ENCODE measurements at regions not wholly inside any gene's neighbourhood (a gene's known extent, or its start where the extent isn't known, plus 50 kb on each side); places are given as distances from the start of the nearest gene placed in this dataset.

DNA sequence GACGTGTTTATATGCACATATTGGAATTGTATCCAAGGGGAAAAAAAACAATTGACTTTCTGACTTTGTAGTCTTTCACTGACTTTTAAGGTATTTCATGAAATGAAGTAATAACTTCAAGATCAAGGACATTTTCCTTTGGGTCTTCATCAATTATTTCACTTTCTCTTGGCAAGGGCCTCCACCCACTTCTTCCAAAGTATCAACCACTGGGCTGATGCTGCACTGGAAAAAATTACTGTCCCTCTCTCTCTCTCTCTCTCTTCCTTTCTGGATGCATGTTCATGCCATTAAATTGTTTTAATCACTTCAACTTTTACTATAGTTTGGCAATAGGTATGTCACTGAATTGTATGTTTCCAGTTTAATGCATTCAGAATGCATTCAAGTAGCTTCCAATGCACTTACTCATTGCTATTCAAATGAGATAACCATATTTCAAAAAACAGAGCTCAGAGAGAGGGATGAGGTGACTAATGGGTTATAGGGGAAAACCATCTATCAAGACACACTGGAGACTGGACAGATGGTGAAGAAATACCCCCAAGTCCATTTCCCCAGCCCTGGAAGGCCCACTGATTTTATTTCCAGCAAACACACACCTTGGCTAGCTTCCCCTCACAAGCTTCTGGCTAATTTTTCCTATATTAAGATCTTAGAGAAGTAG lies 585.3 kb downstream of the EBF1 start:
- TF ChIP-seq, protein P1, sequence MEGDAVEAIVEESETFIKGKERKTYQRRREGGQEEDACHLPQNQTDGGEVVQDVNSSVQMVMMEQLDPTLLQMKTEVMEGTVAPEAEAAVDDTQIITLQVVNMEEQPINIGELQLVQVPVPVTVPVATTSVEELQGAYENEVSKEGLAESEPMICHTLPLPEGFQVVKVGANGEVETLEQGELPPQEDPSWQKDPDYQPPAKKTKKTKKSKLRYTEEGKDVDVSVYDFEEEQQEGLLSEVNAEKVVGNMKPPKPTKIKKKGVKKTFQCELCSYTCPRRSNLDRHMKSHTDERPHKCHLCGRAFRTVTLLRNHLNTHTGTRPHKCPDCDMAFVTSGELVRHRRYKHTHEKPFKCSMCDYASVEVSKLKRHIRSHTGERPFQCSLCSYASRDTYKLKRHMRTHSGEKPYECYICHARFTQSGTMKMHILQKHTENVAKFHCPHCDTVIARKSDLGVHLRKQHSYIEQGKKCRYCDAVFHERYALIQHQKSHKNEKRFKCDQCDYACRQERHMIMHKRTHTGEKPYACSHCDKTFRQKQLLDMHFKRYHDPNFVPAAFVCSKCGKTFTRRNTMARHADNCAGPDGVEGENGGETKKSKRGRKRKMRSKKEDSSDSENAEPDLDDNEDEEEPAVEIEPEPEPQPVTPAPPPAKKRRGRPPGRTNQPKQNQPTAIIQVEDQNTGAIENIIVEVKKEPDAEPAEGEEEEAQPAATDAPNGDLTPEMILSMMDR (IDR thresholded peaks at IDR 0.05): no peak
- TF ChIP-seq POLR2AphosphoS5 (IDR thresholded peaks at IDR 0.05) (no peak), POLR2A (IDR thresholded peaks at IDR 0.05; ENCODE audit: low read depth) (no peak)

All from esophagus muscularis mucosa (tissue), 3 donors.